Stimulated activated CD8-positive, alpha-beta memory T cell treated with anti-CD3 and anti-CD28 coated beads, Interleukin-12 subunit alpha, Interleukin-12 subunit beta, amount 100 ng/mL, for 1 hour (primary cell): ENCODE measurements at regions not wholly inside any gene's neighbourhood (a gene's known extent, or its start where the extent isn't known, plus 50 kb on each side); places are given as distances from the start of the nearest gene placed in this dataset.
"Not testable (repeated sequence)": the region's sequence is repeated elsewhere in the genome, so short reads cannot be mapped to it uniquely, and the experiment has no call there.

ENCODE experiments used
- DNase-seq: peaks from one replicate; pipeline ENCODE4 v3.0.0-alpha.2; 2020; ENCODE audit warnings: low read depth

GRCh38 chr20:5492937-5493336 is 117.9 kb downstream of the GPCPD1 start:
- DNase-seq = no peak

GRCh38 chr20:5491455-5491854 is 119.4 kb downstream of the GPCPD1 start:
- DNase-seq = no peak

GRCh38 chr20:5489601-5490000 is 121.2 kb downstream of the GPCPD1 start:
- no peak for DNase-seq

- no peak for DNase-seq
These were observed 122.0 kb downstream of the GPCPD1 start for GRCh38 chr20:5488823-5489222.

- DNase-seq = no peak
These were observed 124.3 kb downstream of the GPCPD1 start for GRCh38 chr20:5486377-5487054.

- DNase-seq = no peak
These were observed 125.9 kb downstream of the GPCPD1 start for GRCh38 chr20:5484926-5485325.

GRCh38 chr20:5484346-5484745 is 126.5 kb downstream of the GPCPD1 start:
- no peak for DNase-seq

- no peak for DNase-seq
These were observed 128.0 kb downstream of the GPCPD1 start for GRCh38 chr20:5482791-5483190.

- DNase-seq = no peak
These were observed 128.9 kb downstream of the GPCPD1 start for GRCh38 chr20:5481872-5482271.

- DNase-seq = no peak
These were observed 129.8 kb downstream of the GPCPD1 start for GRCh38 chr20:5480824-5481600.

- DNase-seq = no peak
These were observed 135.9 kb downstream of the GPCPD1 start for GRCh38 chr20:5474646-5475550.

- DNase-seq = not testable (repeated sequence)
These were observed 138.9 kb downstream of the GPCPD1 start for GRCh38 chr20:5471866-5472265.

GRCh38 chr20:5471368-5471767 is 139.4 kb downstream of the GPCPD1 start:
- no peak for DNase-seq

- DNase-seq = no peak
These were observed 139.9 kb downstream of the GPCPD1 start for GRCh38 chr20:5470943-5471342.

- no peak for DNase-seq
These were observed 140.3 kb downstream of the GPCPD1 start for GRCh38 chr20:5470458-5470857.

- DNase-seq = no peak
These were observed 141.7 kb downstream of the GPCPD1 start for GRCh38 chr20:5469111-5469510.

GRCh38 chr20:5467086-5467485 is 143.7 kb downstream of the GPCPD1 start:
- DNase-seq = no peak

GRCh38 chr20:5465604-5465927 is 145.2 kb downstream of the GPCPD1 start:
- no peak for DNase-seq

- DNase-seq = no peak
These were observed 145.8 kb downstream of the GPCPD1 start for GRCh38 chr20:5464901-5465603.

- no peak for DNase-seq
These were observed 146.4 kb upstream of the PROKR2 start for GRCh38 chr20:5463007-5463686.

GRCh38 chr20:5453745-5454144 is 137.0 kb upstream of the PROKR2 start:
- not testable (repeated sequence) for DNase-seq
